ENCODE measurements at regions not wholly inside any gene's neighbourhood (a gene's known extent, or its start where the extent isn't known, plus 50 kb on each side); places are given as distances from the start of the nearest gene placed in this dataset.

DNA sequence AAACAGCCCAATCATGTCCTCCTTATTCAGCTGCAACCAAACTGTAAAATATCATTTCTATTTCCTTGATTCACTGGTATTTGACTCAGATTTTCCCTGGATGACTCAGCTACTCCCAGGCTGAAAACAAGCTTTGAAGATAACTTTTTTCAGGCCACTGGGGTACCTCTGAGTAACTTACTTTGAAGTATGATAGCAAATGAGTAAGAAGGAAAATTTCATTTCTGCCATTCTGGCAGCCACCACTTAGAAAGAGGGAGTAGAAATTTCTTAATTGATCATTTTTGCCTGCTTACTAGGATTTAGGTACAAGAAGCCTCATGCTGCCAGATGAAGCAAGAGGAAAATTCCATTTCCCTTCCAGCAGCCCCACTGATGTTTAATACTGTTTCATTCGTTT is 247.4 kb downstream of the PRELID2 start:
- H3K9me3 ChIP-seq (replicated peaks in 1 of 3): no peaks in the 10 kb centered on the region
- H3K27ac ChIP-seq: peak overlapping the region in 4 of 5 donors; percentile 35 to 84 (median 54)
- H3K36me3 ChIP-seq (replicated peaks in 1 of 2): no peaks in the 10 kb centered on the region
- DNase-seq: peak; percentile 20 to 76 (median 55)
- H3K4me1 ChIP-seq (replicated peaks in 1 of 2): peaks cover 0 to 6% of the 10 kb centered on the region in 2 donors
- TF ChIP-seq POLR2A (IDR thresholded peaks at IDR 0.05) (no peak), CTCF (IDR thresholded peaks at IDR 0.05) (peak in 3 of 6 experiments; percentile 6 to 25 (median 17))
- no peak overlapping the region for H3K4me3 ChIP-seq
- no peaks in the 10 kb centered on the region for H3K27me3 ChIP-seq
- WGBS, 4 donors: 37 to 48% (median 42%) methylated on average over 1 of the region's 1 CpG
- intact Hi-C loops (cut with DNase I): no loop called here

GRCh38 chr5:145587308-145587672 is 247.9 kb downstream of the PRELID2 start:
- intact Hi-C loops (cut with DNase I): no loop called here
- 82 to 93% (median 92%) methylated on average over 6 of the region's 6 CpGs for WGBS, 4 donors
- TF ChIP-seq POLR2A (IDR thresholded peaks at IDR 0.05) (no peak), CTCF (IDR thresholded peaks at IDR 0.05) (no peak)
- H3K27ac ChIP-seq: peak overlapping the region in 2 of 5 donors; percentile 66 to 84
- H3K27me3 ChIP-seq: no peaks in the 10 kb centered on the region
- H3K4me3 ChIP-seq: no peak overlapping the region
- H3K9me3 ChIP-seq (replicated peaks in 1 of 3): no peaks in the 10 kb centered on the region
- H3K36me3 ChIP-seq (replicated peaks in 1 of 2): no peaks in the 10 kb centered on the region
- no peak for DNase-seq
- peaks cover 0 to 6% of the 10 kb centered on the region in 2 donors for H3K4me1 ChIP-seq (replicated peaks in 1 of 2)

DNA sequence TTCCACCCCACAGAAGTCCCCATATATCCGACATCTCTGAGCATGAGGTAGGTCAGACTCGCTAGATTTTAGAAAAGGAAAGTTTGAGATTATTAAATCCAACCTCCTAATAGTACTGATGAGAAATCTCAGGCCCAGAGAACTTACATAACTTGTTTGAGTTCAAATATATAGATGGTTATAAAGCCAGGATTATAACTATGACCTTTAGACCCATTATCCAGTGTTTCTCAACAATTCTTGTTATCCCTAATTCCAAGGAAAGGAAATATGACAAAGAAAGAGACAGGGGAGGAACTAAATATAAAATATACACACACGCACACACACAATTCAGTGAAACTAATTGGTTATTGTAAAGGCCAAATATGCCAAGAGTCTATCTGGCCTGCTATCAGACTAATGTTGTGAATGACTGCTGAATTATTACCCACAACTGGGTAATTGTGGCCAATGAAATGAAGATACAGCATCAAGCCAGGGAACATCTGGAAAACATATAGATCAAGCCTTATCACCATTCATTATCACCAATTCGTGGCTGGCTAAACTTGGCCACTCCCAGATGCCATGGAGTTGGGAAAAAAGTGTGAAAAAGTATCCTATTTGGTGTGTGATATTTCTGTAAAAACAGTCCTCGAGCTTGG is 248.4 kb downstream of the PRELID2 start:
- peaks cover 0 to 6% of the 10 kb centered on the region in 2 donors for H3K4me1 ChIP-seq (replicated peaks in 1 of 2)
- no peaks in the 10 kb centered on the region for H3K9me3 ChIP-seq (replicated peaks in 1 of 3)
- WGBS, 4 donors: 73 to 89% (median 83%) methylated on average over 5 of the region's 5 CpGs
- H3K27me3 ChIP-seq: no peaks in the 10 kb centered on the region
- no peak for DNase-seq
- no peak overlapping the region for H3K4me3 ChIP-seq
- no peaks in the 10 kb centered on the region for H3K36me3 ChIP-seq (replicated peaks in 1 of 2)
- peak overlapping the region in 2 of 5 donors; percentile 66 to 84 for H3K27ac ChIP-seq
- intact Hi-C loops (cut with DNase I): no loop called here
- no peak for TF ChIP-seq CTCF (IDR thresholded peaks at IDR 0.05)

DNA sequence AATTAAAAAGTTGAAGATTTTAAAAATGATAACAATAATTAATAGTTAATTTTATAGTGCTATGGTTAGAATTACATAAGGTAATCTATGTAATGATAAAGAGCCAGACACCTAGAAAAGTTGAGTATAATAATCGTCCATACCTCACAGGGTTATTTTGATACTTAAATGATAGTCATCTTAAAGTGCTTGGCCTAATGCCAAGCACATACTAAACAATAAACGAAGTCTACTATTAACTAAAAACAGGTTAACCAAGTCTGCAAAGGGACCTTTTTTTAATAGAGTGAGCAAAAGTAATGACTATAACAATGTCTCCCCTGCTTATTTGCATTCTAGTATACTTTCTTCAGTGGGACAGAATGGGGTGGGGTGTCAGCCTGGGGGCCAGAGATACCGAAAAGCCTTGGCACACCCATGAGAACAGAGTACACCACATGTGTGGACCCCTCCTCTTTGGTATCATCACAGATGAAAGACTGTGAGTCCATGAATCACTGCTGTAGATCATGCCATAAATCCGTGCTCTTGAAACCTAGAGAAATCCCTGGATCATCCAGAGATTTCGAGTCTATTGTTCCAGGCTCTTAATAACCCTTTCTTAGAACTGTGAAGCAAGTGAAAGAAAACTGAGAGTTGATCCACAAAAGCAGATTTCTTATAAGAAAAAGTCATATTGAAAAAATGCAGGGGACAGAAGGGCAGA is 249.5 kb downstream of the PRELID2 start:
- WGBS, 4 donors: 58 to 71% (median 67%) methylated on average over 5 of the region's 5 CpGs
- Histone ChIP-seq H3K4me1 (replicated peaks in 1 of 2) (peaks cover 0 to 6% of the 10 kb centered on the region in 2 donors), H3K36me3 (replicated peaks in 1 of 2) (no peaks in the 10 kb centered on the region), H3K9me3 (replicated peaks in 1 of 3) (no peaks in the 10 kb centered on the region), H3K27ac (no peak overlapping the region), H3K27me3 (no peaks in the 10 kb centered on the region), H3K4me3 (no peak overlapping the region)
- DNase-seq: no peak
- no peak for TF ChIP-seq CTCF (IDR thresholded peaks at IDR 0.05)
- no peak for TF ChIP-seq POLR2A (IDR thresholded peaks at IDR 0.05)
- intact Hi-C loops (cut with DNase I): no loop called here
